HG03045 (cell line): ENCODE measurements at regions not wholly inside any gene's neighbourhood (a gene's known extent, or its start where the extent isn't known, plus 50 kb on each side); places are given as distances from the start of the nearest gene placed in this dataset.

Source experiments
- ATAC-seq: cut with Tn5 transposase; IDR thresholded peaks from one replicate; pipeline ENCODE4 v1.9.1; 2021; ENCODE audit warnings: mild to moderate bottlenecking, moderate library complexity; ENCODE audit not compliant: unreplicated experiment

DNA sequence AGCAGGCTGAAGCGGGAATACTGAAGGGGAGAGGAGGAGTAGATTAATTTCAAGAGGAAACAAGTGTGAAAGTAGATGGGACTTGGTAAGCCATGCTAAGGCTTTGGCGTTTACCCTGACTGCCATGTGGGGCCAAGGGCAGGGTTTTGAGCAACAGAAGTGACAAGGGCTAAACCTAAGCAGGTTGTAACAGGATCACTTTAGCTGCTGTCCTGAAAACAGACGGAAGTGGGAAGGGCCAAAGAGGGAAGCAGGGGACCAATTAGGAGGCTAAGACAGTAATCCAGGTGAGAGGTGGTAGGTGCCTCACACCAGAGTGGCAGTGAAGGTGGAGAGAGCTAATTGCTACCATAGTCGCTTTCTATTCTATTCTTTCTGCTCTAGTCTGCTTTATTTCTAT is 166.5 kb downstream of the PJA1 start:
- no peak for ATAC-seq

DNA sequence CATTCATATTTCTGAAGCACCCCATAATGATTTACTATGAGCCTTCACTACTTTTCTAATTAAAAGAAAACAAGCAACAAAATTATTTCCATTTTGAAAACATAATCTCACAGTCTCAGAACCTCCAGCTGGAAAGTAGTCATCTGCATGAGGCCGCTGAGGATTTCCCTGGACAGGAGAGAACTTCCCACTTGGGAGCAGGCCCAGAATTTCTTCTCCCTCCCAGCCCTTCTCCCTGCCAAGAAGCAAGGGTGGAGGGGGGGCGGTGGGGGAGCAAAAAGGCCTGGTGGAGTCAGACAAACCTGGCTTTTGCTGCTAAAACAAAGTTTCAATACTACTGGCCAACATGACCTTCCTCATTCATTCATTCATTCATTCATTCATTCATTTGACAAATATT is 167.3 kb downstream of the PJA1 start:
- no peak for ATAC-seq

DNA sequence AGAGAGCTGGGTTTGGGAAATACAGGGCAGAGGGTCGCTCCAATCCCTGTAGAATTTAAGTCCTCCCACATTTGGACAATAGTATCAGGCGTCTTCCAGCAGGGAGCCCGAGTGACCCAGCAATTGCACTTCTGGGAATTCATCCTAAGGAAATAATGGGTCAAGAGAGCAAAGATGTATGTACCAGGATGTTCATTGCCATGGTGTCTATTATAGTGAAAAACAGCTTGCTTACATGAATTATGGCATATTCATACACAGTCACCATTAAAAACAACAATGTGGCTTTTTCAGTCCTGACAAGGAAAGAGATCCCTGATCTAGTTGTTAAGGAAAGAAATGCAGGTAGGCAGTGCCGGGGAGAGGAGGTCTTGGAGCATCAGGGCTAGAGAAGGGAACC is 167.7 kb downstream of the PJA1 start:
- ATAC-seq = no peak

DNA sequence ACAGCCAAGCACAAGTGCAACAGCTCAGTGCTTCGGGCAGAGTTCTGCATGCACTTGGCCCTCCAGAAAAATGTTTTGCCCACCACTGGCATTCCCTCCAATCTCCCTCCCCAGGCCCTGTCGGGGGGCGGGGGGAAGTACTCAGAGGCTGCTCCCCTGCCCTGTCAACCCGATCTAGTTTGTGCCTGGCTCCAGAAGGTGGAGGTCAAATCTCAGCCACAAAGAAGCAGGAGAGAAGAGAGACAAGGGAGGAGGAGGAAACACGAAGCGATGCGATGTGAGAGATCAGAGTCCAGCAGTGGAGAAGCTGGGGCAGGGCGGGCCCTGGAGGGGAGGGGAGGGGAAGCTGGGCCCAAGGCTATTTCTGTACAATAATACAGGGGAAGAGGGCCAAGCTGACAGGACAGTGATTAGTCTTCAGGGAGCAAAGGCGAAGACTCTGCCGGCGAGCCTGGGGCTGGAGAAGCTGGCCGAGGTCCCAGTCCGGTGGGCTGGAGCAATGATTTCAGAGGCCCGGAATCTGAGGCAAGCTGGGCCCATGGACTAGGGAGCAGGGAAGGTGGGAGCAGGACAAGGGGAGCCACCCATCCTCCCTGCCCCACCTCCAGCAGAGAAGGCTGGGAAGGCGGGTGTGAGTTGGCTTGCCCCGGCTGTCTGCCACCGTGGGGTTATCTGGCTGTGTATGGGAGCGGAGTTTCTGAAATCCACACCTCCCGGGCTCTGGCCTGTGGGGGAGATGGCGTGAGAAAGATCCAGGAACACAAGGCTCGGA is 167.1 kb downstream of the EFNB1 start:
- ATAC-seq = no peak

DNA sequence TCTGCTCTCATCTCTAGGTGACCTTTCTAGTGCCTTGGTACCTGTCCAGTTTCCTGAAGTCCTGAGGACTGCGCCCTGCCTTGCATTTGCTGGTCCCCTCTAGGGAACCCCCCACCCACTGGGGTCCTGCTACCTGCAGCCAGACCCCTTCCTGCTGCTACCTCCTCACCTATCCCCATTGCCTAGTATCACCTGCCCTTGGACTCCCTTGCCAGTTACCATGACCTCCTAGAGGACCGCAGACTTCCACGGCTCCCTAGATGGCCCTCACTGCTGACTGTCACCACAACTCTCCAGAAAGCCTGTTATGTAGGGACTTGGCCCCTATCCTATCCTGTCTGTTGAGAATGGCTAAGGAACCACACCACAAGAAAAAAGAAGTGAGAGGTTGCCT is 166.6 kb downstream of the EFNB1 start:
- no peak for ATAC-seq

DNA sequence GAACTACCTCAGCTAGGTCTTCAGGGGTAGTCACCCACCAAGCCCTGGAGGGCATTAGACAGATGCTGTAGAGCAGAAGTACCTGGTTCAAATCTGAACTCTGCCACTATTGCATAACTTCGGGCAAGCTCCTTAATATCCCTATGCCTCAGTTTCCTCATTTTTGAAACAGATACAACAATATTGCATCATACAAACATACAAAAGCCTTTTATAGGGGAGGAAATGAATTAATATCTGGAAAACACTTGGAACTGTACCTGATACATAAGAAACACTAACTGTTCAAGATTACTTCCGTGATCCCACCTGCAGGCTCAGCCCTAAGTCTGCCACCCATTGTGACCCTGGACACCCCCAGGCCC is 166.1 kb downstream of the EFNB1 start:
- ATAC-seq = no peak

DNA sequence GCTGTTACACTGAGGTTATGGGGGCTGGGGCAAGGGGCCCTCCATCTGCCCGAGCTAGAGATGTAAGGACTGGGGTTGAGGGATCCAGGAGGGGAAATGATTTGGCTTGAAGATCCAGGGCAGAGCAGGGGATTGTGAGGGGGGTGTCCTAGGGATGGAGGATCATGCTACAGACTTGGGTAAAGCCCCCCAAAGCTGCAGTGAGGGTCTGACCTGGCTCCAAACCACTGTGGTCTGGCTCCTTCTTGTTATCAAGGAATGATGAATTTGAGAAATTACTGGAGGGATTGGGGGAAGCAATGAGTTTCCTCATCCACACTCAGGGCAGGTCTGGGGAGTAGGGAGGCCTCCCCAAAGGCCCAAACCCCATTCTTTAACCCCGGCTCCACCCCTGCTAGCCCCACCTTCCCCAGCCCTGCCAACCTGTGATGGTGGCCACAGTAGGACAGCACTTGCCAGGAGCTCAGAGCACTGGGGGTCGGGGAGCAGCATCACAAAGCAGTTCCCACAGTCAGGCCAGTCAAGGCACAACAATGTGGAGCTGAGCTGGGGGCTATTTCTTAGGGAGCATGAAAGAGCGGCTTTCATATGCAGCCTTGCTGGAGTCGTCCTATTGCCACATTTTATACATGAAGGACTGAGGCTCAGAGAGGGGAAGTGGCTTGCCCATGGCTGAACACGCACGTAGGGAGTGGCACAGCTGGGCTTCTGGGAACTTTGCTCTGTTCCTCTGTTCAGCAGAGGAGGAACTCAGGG is 165.5 kb downstream of the EFNB1 start:
- no peak for ATAC-seq

DNA sequence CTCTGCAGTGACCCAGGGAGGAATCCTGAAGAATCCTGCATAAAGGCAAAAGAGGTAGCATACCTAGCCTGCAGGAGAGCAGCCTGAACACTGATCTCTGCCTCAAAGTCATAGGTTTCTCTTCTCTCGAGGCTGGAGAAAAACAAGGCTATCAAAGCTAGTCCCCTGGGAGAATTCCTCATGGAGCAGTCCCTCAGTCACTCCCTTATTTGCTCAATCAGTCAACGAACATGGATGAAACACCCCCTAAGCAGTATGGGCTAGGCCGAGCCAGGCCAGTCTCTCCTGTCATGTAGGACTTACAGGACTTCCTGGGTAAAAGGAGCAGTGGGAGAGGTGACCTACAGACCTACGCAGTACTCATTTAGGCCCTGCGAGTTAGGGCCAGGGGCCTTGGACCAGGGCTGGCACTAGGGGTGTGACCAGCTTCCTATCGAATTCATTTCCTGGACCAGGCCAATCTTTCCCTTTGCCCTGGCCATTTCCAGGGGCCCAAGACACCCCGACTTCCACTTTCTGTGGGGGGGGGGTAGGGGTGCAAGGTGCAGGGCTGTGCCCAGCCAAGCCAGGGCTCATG is 164.1 kb downstream of the EFNB1 start:
- ATAC-seq = no peak

DNA sequence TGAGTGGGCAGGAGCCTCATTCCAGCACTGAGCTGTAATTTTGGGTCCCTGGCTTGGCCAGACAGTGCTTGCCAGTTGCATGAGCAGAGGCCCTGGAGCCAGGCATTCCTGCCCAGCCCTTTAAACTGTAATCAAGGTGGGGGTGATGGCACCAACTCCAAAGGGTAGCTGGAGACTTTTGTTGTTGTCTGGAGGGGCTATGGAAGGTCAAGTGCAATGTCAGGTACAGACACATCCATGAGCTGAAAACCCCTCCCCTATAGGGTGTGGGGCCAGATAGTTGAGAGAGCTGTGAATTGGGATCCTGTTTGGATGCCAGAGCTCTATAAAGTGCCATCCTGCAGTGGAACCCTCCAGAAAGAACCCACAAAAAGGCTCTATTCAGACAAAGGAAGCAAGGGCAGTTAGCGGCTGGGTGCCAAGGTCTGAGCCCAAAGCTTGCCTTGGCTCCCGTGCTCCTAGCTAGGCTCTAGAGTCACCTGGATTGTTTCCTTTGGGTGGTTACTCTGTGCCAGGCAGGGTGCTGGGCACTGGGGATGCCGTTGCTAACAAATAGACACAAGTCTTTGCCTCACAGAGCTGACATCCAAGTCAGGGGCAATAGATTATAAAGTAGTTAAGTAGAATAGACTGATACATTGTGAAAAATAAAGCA is 163.0 kb downstream of the EFNB1 start:
- no peak for ATAC-seq

DNA sequence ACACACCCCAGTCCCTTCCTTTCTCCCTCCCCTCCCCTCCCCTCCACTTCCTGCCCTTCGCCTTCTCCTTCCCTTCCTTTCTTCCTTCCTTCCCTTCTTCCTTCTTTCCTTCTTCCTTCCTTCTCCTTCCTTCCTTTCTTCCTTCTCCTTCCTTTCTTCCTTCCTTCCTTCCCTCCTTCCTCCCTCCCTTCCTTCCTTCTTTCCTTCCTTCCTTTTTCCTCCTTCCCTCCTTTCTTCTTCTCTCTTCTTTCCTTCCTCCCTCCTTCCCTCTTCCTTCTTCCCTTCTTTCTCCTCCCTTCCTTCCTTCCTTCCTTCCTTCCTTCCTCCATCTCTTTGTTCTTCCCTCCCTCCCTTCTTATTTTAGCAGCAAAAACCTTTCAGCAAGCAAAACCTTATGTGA is 162.1 kb downstream of the EFNB1 start:
- no peak for ATAC-seq

DNA sequence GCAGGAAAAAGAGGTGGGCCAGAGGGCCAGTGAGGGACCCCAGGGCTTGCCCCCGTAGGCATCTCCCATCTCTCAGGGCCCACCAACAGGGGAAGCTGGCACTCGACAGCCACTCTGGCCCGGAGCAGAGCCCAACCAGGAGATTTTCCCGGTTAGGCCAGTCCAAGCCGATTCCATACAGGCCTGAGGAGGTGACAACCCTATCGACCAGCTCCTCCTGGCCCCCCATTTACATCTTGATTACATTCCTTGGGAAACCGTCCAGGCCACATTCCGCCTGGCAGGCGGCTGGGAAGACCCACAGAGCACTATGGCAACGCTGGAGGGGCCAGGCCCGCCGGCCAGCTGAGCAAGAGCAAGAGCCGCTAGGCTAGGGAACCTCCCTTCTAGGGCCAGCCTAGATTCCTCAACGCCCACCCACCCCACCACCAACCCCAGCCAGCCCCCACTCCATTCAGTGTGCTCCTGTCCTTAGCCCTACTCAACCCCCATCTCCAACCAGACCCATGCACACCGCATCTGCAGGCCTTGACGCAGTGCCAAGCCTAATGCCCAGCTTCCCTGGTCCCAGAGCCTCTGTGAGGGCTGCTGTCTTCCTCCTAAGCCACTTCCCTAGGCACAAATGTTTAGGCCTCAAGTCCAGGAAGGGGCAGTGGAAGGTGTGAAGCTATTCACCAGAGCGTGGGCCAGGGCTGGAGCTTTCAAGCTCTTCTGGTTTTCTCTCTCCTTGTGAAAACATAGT is 161.2 kb downstream of the EFNB1 start:
- ATAC-seq = no peak

DNA sequence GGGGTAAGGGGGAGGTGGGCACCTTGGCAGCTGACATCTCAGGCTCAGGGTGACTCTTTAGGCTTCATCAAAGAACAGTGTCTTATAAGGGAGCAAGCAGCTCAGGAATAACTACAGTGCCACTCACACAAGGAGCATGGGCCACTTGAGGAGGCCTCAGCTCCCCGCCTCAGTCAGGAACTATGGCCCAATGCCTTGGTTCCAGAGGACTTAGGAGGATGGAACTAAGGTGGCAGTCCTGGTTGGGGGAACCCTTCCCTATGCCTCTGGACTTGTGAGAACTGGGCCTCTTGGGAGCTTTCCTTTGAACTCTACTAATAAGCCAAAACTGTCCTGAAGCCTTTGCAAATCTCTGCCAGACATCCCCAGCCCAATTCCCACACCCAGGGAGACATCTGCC is 160.6 kb downstream of the EFNB1 start:
- no peak for ATAC-seq

DNA sequence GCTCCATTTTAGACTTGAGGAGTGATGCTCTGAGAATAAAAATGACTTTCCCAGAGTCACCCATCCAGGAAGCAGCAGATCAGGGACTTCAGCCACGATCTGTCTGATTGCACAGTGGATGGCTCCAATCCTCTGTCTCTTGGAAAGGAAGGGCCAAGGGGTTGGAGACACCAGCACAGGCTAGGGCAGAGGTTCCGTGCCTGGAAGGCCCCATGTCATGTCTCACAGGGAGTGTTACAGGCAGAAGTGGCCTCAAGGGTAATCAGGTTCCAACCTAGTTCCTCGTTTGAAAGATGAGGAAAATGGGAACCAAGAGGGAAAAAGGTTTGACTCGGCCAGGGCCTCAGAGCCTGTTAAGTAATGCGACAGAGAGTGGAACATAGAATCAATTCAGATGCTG is 160.0 kb downstream of the EFNB1 start:
- no peak for ATAC-seq

DNA sequence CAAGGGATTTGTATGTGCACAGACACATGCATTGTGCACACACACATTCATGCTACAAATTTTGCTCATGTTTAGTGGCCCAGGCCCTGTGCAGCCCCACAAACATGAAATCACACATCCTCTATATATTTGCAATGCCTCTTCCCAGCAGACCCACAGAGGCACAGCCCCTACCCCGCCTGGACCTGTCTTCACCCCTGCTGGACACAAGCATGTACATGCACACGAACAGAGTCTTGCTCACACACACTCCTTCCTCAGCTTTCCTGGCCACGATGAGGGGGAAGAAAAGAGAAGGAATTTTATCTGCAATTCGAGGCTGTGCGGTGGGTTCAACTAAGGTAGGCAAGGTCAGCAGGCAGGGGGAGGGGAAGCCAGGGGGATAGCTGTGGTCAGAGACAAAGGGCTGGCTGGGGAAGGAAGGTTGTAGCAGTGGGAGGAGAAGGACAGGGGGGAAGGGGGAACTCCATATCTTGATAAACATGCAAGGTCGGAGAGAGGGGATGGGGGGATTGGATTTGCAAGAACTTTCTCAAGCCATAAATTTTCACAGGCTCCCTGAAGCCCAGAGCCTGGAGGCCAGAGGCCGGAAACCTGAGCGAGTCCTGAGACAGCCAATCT is 156.4 kb downstream of the EFNB1 start:
- no peak for ATAC-seq

DNA sequence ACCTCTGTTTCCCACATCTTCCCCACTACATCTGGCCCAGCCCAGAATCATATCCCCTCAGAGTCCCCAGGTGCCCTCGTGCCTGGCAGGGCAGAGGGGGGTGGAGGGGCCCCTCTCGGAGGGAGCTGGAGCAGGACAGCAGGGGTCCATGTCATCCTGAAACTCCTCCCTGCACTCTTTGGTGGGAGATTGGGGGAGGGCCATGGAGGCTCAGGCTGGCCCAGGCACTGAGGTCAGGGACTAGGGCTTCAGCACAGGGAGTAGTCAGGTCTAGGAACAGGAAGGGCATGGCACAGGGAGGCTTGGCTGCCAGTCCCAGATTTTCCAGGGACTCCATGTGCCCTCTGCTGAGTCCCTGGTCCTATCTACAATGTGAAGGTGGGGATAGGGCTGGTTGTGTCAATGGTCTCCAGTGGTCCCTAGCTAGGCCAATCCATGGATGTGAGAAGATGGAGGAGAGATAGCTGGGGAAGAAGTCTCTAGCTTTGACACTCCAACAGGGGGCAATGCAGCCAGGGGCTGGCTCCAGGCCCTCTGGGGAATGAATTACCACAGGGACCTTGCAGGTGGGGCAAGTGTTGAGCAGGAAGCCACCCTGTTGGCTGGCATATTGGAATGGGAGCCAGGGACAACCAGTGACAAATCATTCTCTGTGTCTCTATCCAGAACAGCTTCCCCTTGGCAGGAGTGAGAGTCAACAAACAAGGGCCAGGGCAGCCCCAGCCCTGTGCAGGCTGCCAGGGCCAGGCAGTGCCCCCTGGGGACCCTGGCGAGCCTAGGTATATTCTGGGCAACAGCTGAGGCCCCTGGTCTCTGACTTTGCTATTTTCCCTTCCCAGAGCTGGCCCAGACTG is 154.4 kb downstream of the EFNB1 start:
- no peak for ATAC-seq

DNA sequence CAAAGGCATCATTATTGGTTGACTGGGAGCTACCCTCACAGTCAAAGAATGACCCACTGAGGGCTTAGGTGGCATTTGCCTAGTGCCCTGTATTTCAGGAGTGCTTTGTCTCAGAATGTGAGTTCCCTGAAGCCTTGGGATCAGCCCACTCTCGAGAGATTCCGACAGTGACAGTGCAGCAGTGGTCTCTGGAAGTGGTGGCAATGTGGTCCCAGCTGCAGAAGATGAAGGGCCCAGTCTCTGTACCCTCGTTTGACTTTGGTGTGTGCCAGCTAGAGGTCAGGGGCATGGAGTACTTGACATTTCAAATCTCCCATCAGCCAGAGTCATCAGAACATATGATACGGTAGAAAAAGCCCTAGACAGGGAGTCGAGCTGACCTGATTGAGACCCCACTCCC is 153.7 kb downstream of the EFNB1 start:
- ATAC-seq = no peak

DNA sequence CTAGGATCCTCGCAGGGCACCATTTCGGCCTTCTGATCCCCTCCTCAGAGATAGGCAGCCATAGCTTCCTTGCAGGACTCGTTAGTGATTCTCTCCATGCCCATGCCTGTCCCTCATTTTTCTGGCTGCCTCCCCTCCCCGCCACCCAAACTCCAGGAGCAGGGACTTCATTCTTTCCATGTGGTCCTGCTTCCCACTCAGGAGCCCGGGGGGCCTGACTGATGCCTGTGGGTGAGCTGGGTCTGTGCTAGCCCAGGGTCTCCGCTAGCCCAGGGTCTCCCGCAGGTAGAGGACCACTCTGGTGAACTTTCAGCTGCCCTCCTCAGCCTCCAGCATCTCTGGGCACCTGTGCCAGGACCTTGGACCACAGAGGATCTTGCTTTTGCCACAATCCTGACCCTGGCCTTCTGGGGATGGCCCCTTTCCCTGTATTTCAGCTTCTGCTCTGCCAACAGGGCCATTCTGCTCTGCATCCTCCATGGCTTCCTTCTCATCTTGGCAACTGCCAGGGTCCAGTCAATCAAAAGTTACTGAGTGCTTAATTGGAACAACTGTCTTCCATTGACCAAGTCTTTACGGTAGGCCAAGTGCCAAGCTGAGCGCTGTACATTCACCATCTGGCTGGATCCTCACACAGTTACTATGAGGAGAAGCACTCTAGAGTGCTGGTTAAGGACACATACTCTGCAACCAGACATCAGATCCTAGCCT is 152.2 kb downstream of the EFNB1 start:
- ATAC-seq = no peak

DNA sequence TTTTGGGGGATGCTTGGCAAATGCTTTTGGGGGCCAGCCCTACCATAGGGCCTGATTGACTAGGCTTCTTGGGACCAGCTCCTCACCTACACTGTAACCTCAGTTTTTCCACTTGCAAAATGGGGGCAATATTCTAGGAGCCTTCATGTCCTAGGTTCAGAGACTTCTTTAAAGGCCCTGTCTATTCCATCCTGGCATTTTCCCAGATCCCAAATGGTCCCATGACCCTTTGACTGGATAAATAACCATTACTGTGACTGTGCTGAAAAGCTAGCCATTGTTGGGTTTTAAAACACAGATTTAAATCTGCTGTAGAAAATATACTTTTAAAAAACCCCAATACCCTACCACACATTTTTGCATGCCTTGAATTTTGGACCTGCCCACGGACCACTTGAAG is 149.8 kb downstream of the EFNB1 start:
- no peak for ATAC-seq

DNA sequence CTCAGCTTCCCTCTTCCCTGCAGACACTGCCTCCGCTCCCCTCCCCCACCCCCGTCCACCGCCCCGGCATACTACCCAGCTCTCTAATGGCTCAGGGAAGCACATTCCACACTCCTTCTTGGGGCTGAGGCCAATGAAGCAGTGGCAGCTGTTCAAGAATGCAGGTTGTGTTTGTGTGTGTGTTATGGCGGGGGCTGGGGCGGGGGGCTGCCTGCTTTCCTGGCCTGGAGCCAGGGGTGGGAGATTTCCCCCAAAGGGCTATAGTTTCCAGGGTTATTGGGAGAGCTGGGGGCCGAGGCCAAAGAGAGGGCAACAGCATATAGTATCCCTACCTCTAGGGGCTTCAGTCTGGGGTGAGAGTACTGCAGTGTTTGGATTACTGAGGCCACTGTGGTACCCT is 149.4 kb downstream of the EFNB1 start:
- no peak for ATAC-seq
